SK-N-SH treated with all-trans-retinoic acid at 6 μM for 48 hours (cell line): ENCODE measurements at regions not wholly inside any gene's neighbourhood (a gene's known extent, or its start where the extent isn't known, plus 50 kb on each side); places are given as distances from the start of the nearest gene placed in this dataset.

ENCODE experiments used
- ATAC-seq: fragments of 200-7000 bp; cut with Tn5 transposase; 3 replicates; pipeline ENCODE4 v1.9.1; 2020; ENCODE audit warnings: mild to moderate bottlenecking, moderate library complexity
- ARNTL ChIP-seq: fragments of 450-650 bp; formaldehyde crosslinking; IDR thresholded peaks from 2 replicates; pipeline ENCODE4 v1.5.0; 2020; ENCODE audit warnings: low read depth, mild to moderate bottlenecking, moderate library complexity, borderline replicate concordance
- BACH2 ChIP-seq: fragments of 250-450 bp; sonication (Bioruptor Pico); IDR thresholded peaks from 2 replicates; pipeline ENCODE4 v1.9.0; 2021; ENCODE audit warnings: mild to moderate bottlenecking, borderline replicate concordance
- CREB5 ChIP-seq: fragments of 250-450 bp; sonication (Bioruptor Pico); IDR thresholded peaks from 2 replicates; pipeline ENCODE4 v1.5.1; 2020; ENCODE audit warnings: low read depth, mild to moderate bottlenecking, moderate library complexity
- ESRRG ChIP-seq: fragments of 250-450 bp; sonication (Bioruptor Pico); IDR thresholded peaks from 2 replicates; pipeline ENCODE4 v1.6.1; 2021; ENCODE audit warnings: mild to moderate bottlenecking
- GLIS3 ChIP-seq: fragments of 250-450 bp; sonication (Bioruptor Pico); IDR thresholded peaks from 2 replicates; pipeline ENCODE4 v1.5.0; 2020; ENCODE audit warnings: mild to moderate bottlenecking, moderate library complexity
- ISL1 ChIP-seq: fragments of 250-450 bp; sonication (Bioruptor Pico); IDR thresholded peaks from 2 replicates; pipeline ENCODE4 v2.1.2; 2022; ENCODE audit warnings: mild to moderate bottlenecking, moderate library complexity
- OSR1 ChIP-seq: fragments of 250-450 bp; sonication (Bioruptor Pico); IDR thresholded peaks from 2 replicates; pipeline ENCODE4 v1.8.0; 2022; ENCODE audit warnings: moderate library complexity, mild to moderate bottlenecking, inconsistent platforms
- PATZ1 ChIP-seq: fragments of 250-450 bp; sonication (Bioruptor Pico); IDR thresholded peaks from 2 replicates; pipeline ENCODE4 v1.8.0; 2020; ENCODE audit warnings: mild to moderate bottlenecking, moderate library complexity, borderline replicate concordance
- PPARA ChIP-seq: fragments of 250-450 bp; sonication (Bioruptor Pico); IDR thresholded peaks from 2 replicates; pipeline ENCODE4 v1.5.0; 2020; ENCODE audit warnings: mild to moderate bottlenecking, borderline replicate concordance
- RARB ChIP-seq: fragments of 250-450 bp; sonication (Bioruptor Pico); IDR thresholded peaks from 2 replicates; pipeline ENCODE4 v1.8.0; 2021; ENCODE audit warnings: mild to moderate bottlenecking, moderate library complexity
- SNAI2 ChIP-seq: fragments of 250-450 bp; sonication (Bioruptor Pico); IDR thresholded peaks from 2 replicates; pipeline ENCODE4 v1.5.0; 2020; ENCODE audit warnings: mild to moderate bottlenecking, moderate library complexity
- TCF4 ChIP-seq: fragments of 250-450 bp; sonication (Bioruptor Pico); IDR thresholded peaks from 2 replicates; pipeline ENCODE4 v1.8.0; 2021; ENCODE audit warnings: mild to moderate bottlenecking, moderate library complexity, borderline replicate concordance
- TOX ChIP-seq: fragments of 250-450 bp; sonication (Bioruptor Pico); IDR thresholded peaks from 2 replicates; pipeline ENCODE4 v1.8.0; 2021; ENCODE audit warnings: mild to moderate bottlenecking, moderate library complexity, borderline replicate concordance
- ZC3H10 ChIP-seq: fragments of 250-450 bp; sonication (Bioruptor Pico); IDR thresholded peaks from 2 replicates; pipeline ENCODE4 v1.5.1; 2021; ENCODE audit warnings: mild to moderate bottlenecking, moderate library complexity
- ZFP3 ChIP-seq: fragments of 250-450 bp; sonication (Bioruptor Pico); IDR thresholded peaks from 2 replicates; pipeline ENCODE4 v1.5.0; 2020; ENCODE audit warnings: mild to moderate bottlenecking, moderate library complexity
- ZFP30 ChIP-seq: fragments of 450-650 bp; formaldehyde crosslinking; IDR thresholded peaks from 2 replicates; pipeline ENCODE4 v1.5.0; 2022; ENCODE audit warnings: mild to moderate bottlenecking, moderate library complexity
- ZNF565 ChIP-seq: fragments of 450-650 bp; formaldehyde crosslinking; conservative IDR thresholded peaks from 2 replicates; pipeline ENCODE4 v1.5.0; 2020; ENCODE audit warnings: low read depth, mild to moderate bottlenecking, moderate library complexity
- ZNF70 ChIP-seq: fragments of 450-650 bp; formaldehyde crosslinking; IDR thresholded peaks from 2 replicates; pipeline ENCODE4 v1.5.0; 2020; ENCODE audit warnings: mild to moderate bottlenecking, moderate library complexity
- ZNF8 ChIP-seq: fragments of 450-650 bp; formaldehyde crosslinking; IDR thresholded peaks from 2 replicates; pipeline ENCODE4 v1.5.0; 2020; ENCODE audit warnings: mild to moderate bottlenecking, moderate library complexity
- TF ChIP-seq, protein P1 (sequence below): fragments of 250-450 bp; sonication (Bioruptor Pico); IDR thresholded peaks from 2 replicates; pipeline ENCODE4 v1.8.0; 2021; ENCODE audit warnings: low read depth, mild to moderate bottlenecking, moderate library complexity, borderline replicate concordance
- TF ChIP-seq, protein P2 (sequence below): fragments of 250-450 bp; sonication (Bioruptor Pico); IDR thresholded peaks from 2 replicates; pipeline ENCODE4 v1.5.1; 2021; ENCODE audit warnings: mild to moderate bottlenecking, moderate library complexity
- TF ChIP-seq, protein P3 (sequence below): fragments of 250-450 bp; sonication (Bioruptor Pico); IDR thresholded peaks from 2 replicates; pipeline ENCODE4 v1.5.0; 2020; ENCODE audit warnings: mild to moderate bottlenecking, moderate library complexity

DNA sequence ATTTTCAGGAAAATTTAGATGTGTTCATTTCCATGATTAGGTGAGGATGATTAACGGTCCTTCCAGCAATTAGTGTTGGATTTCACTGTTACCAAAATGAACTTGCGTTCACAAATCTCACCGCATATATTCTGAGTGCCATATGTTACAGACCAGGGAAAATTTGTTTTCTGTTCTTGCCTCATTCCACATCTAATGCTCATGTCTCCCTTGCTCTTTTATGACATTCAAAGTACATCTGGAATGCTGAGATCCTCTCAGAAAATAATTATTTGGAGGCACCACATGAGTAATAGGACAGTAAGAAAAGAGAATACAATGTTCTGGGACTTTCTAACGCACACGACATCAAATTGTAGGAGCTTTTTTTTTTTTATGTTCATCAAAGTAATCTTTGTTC is 406.5 kb downstream of the SHISA9 start:
- no peak for TF ChIP-seq CREB5
- TF ChIP-seq ZNF8 (CRISPR knock-in tag): no peak
- no peak for TF ChIP-seq ZNF70 (CRISPR knock-in tag)
- no peak for TF ChIP-seq ZFP3
- no peak for TF ChIP-seq GLIS3 (CRISPR knock-in tag)
- no peak for TF ChIP-seq PATZ1 (CRISPR knock-in tag)
- no peak for TF ChIP-seq TOX (CRISPR knock-in tag)
- no peak for TF ChIP-seq ZNF565 (CRISPR knock-in tag)
- TF ChIP-seq ARNTL (CRISPR knock-in tag): no peak
- TF ChIP-seq SNAI2 (CRISPR knock-in tag): no peak
- no peak for TF ChIP-seq ZC3H10
- no peak for TF ChIP-seq BACH2
- no peak for TF ChIP-seq TCF4 (CRISPR knock-in tag)
- TF ChIP-seq ZFP30 (CRISPR knock-in tag): no peak
- no peak for TF ChIP-seq ISL1 (CRISPR knock-in tag)
- TF ChIP-seq, protein P1, sequence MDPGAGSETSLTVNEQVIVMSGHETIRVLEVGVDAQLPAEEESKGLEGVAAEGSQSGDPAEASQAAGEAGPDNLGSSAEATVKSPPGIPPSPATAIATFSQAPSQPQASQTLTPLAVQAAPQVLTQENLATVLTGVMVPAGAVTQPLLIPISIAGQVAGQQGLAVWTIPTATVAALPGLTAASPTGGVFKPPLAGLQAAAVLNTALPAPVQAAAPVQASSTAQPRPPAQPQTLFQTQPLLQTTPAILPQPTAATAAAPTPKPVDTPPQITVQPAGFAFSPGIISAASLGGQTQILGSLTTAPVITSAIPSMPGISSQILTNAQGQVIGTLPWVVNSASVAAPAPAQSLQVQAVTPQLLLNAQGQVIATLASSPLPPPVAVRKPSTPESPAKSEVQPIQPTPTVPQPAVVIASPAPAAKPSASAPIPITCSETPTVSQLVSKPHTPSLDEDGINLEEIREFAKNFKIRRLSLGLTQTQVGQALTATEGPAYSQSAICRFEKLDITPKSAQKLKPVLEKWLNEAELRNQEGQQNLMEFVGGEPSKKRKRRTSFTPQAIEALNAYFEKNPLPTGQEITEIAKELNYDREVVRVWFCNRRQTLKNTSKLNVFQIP: no peak
- TF ChIP-seq, protein P2, sequence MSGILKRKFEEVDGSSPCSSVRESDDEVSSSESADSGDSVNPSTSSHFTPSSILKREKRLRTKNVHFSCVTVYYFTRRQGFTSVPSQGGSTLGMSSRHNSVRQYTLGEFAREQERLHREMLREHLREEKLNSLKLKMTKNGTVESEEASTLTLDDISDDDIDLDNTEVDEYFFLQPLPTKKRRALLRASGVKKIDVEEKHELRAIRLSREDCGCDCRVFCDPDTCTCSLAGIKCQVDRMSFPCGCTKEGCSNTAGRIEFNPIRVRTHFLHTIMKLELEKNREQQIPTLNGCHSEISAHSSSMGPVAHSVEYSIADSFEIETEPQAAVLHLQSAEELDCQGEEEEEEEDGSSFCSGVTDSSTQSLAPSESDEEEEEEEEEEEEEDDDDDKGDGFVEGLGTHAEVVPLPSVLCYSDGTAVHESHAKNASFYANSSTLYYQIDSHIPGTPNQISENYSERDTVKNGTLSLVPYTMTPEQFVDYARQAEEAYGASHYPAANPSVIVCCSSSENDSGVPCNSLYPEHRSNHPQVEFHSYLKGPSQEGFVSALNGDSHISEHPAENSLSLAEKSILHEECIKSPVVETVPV: no peak
- no peak for ATAC-seq

DNA sequence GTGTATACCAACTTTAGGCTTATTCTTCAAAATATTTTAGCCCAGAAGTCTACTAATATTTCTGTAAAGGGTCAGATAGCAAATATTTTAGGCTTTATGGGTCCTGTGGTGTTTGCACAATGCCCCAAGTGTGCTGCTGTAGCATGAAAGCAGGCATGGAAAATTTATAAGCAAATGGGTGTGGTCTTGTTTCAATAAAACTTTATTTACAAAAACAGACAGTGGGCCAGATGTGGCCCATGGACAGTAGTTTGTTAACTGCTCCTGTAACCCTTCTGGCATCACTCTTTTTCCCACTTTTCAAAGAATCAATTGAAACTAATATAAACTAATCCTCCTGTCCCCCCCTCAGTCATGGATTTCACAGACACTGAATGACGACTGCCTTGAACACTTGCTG is 410.7 kb downstream of the SHISA9 start:
- TF ChIP-seq ESRRG (CRISPR knock-in tag) (no peak), PPARA (CRISPR knock-in tag) (no peak), TCF4 (CRISPR knock-in tag) (no peak), RARB (no peak), ZC3H10 (no peak), GLIS3 (CRISPR knock-in tag) (no peak), PATZ1 (CRISPR knock-in tag) (no peak), CREB5 (no peak), ZNF8 (CRISPR knock-in tag) (no peak), ARNTL (CRISPR knock-in tag) (no peak), ZFP3 (no peak), SNAI2 (CRISPR knock-in tag) (no peak), OSR1 (no peak), ISL1 (CRISPR knock-in tag) (no peak)
- TF ChIP-seq, protein P3, sequence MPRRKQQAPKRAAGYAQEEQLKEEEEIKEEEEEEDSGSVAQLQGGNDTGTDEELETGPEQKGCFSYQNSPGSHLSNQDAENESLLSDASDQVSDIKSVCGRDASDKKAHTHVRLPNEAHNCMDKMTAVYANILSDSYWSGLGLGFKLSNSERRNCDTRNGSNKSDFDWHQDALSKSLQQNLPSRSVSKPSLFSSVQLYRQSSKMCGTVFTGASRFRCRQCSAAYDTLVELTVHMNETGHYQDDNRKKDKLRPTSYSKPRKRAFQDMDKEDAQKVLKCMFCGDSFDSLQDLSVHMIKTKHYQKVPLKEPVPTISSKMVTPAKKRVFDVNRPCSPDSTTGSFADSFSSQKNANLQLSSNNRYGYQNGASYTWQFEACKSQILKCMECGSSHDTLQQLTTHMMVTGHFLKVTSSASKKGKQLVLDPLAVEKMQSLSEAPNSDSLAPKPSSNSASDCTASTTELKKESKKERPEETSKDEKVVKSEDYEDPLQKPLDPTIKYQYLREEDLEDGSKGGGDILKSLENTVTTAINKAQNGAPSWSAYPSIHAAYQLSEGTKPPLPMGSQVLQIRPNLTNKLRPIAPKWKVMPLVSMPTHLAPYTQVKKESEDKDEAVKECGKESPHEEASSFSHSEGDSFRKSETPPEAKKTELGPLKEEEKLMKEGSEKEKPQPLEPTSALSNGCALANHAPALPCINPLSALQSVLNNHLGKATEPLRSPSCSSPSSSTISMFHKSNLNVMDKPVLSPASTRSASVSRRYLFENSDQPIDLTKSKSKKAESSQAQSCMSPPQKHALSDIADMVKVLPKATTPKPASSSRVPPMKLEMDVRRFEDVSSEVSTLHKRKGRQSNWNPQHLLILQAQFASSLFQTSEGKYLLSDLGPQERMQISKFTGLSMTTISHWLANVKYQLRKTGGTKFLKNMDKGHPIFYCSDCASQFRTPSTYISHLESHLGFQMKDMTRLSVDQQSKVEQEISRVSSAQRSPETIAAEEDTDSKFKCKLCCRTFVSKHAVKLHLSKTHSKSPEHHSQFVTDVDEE (CRISPR knock-in tag): no peak
- TF ChIP-seq, protein P2: no peak
- TF ChIP-seq, protein P1: no peak
- no peak for ATAC-seq
